ENCODE measurements at regions not wholly inside any gene's neighbourhood (a gene's known extent, or its start where the extent isn't known, plus 50 kb on each side); places are given as distances from the start of the nearest gene placed in this dataset.

GRCh38 chr3:31434819-31435218, 97.9 kb upstream of the STT3B start:
- H3K27me3 Mint-ChIP-seq (ENCODE audit: insufficient read depth, low read depth) = no peaks in the 10 kb centered on the region
- H3K36me3 ChIP-seq = no peaks in the 10 kb centered on the region
- H3K4me1 Mint-ChIP-seq = peaks cover 9% of the 10 kb centered on the region
- peaks cover 1% of the 10 kb centered on the region for H3K36me3 Mint-ChIP-seq
- no peak overlapping the region for H3K9ac ChIP-seq
- H3K27me3 ChIP-seq = no peaks in the 10 kb centered on the region
- H3K4me1 ChIP-seq = peaks cover 6% of the 10 kb centered on the region
- no peak overlapping the region for H2AFZ ChIP-seq (replicated peaks)
- no peak overlapping the region for H3K27ac Mint-ChIP-seq
- H3K4me3 Mint-ChIP-seq = no peak overlapping the region
- H4K20me1 ChIP-seq (ENCODE audit: low read depth) = no peaks in the 10 kb centered on the region
- no peaks in the 10 kb centered on the region for H3K9me3 ChIP-seq (ENCODE audit: low read depth)
- H3K79me2 ChIP-seq (ENCODE audit: low read depth) = no peaks in the 10 kb centered on the region
- no peak for DNase-seq (ENCODE audit: low spot score)
- H3K4me2 ChIP-seq = no peak overlapping the region
- no peak overlapping the region for H3K4me3 ChIP-seq
- TF ChIP-seq CTCF (IDR thresholded peaks at IDR 0.05) (no peak), EZH2phosphoT487 (IDR thresholded peaks at IDR 0.05) (no peak), EZH2 (IDR thresholded peaks at IDR 0.05) (no peak)
- no peaks in the 10 kb centered on the region for H3F3A ChIP-seq (ENCODE audit: low read depth)
- H3K9me3 Mint-ChIP-seq = peaks cover 17% of the 10 kb centered on the region
- H3K27ac ChIP-seq = no peak overlapping the region

- no peak overlapping the region for H3K4me2 ChIP-seq
- H3K4me1 Mint-ChIP-seq = peaks cover 19% of the 10 kb centered on the region
- H3K36me3 Mint-ChIP-seq = peaks cover 1% of the 10 kb centered on the region
- no peaks in the 10 kb centered on the region for H3K9me3 ChIP-seq (ENCODE audit: low read depth)
- H3K27ac Mint-ChIP-seq = no peak overlapping the region
- H2AFZ ChIP-seq (replicated peaks) = no peak overlapping the region
- no peaks in the 10 kb centered on the region for H3K79me2 ChIP-seq (ENCODE audit: low read depth)
- H3K9me3 Mint-ChIP-seq = peaks cover 14% of the 10 kb centered on the region
- TF ChIP-seq EZH2phosphoT487 (IDR thresholded peaks at IDR 0.05) (no peak), EZH2 (IDR thresholded peaks at IDR 0.05) (no peak), CTCF (IDR thresholded peaks at IDR 0.05) (no peak)
- no peaks in the 10 kb centered on the region for H3F3A ChIP-seq (ENCODE audit: low read depth)
- H3K4me1 ChIP-seq = peaks cover 15% of the 10 kb centered on the region
- no peak overlapping the region for H3K27ac ChIP-seq
- H3K9ac ChIP-seq = no peak overlapping the region
- H3K27me3 Mint-ChIP-seq (ENCODE audit: insufficient read depth, low read depth) = no peaks in the 10 kb centered on the region
- H3K27me3 ChIP-seq = no peaks in the 10 kb centered on the region
- no peak overlapping the region for H3K4me3 Mint-ChIP-seq
- no peaks in the 10 kb centered on the region for H3K36me3 ChIP-seq
- H3K4me3 ChIP-seq = no peak overlapping the region
- DNase-seq (ENCODE audit: low spot score) = no peak
- no peaks in the 10 kb centered on the region for H4K20me1 ChIP-seq (ENCODE audit: low read depth)
Measured at GRCh38 chr3:31436830-31437229, 95.9 kb upstream of the STT3B start.

GRCh38 chr3:31438742-31439141, 94.0 kb upstream of the STT3B start:
- H3K79me2 ChIP-seq (ENCODE audit: low read depth) = no peaks in the 10 kb centered on the region
- H3K36me3 ChIP-seq = no peaks in the 10 kb centered on the region
- DNase-seq (ENCODE audit: low spot score) = no peak
- no peaks in the 10 kb centered on the region for H4K20me1 ChIP-seq (ENCODE audit: low read depth)
- H3K27me3 ChIP-seq = no peaks in the 10 kb centered on the region
- Mint-ChIP-seq H3K4me1 (peaks cover 23% of the 10 kb centered on the region), H3K9me3 (peaks cover 14% of the 10 kb centered on the region), H3K36me3 (peaks cover 1% of the 10 kb centered on the region), H3K27me3 (ENCODE audit: insufficient read depth, low read depth) (no peaks in the 10 kb centered on the region), H3K4me3 (no peak overlapping the region), H3K27ac (no peak overlapping the region)
- H3K9ac ChIP-seq = no peak overlapping the region
- no peaks in the 10 kb centered on the region for H3K9me3 ChIP-seq (ENCODE audit: low read depth)
- H2AFZ ChIP-seq (replicated peaks) = no peak overlapping the region
- no peak for TF ChIP-seq EZH2 (IDR thresholded peaks at IDR 0.05)
- TF ChIP-seq CTCF (IDR thresholded peaks at IDR 0.05) = no peak
- TF ChIP-seq EZH2phosphoT487 (IDR thresholded peaks at IDR 0.05) = no peak
- no peak overlapping the region for H3K4me3 ChIP-seq
- no peaks in the 10 kb centered on the region for H3F3A ChIP-seq (ENCODE audit: low read depth)
- H3K27ac ChIP-seq = no peak overlapping the region
- peaks cover 20% of the 10 kb centered on the region for H3K4me1 ChIP-seq
- H3K4me2 ChIP-seq = no peak overlapping the region

All from neural progenitor cell (in vitro differentiated cells).